ENCODE measurements at regions not wholly inside any gene's neighbourhood (a gene's known extent, or its start where the extent isn't known, plus 50 kb on each side); places are given as distances from the start of the nearest gene placed in this dataset.

DNA sequence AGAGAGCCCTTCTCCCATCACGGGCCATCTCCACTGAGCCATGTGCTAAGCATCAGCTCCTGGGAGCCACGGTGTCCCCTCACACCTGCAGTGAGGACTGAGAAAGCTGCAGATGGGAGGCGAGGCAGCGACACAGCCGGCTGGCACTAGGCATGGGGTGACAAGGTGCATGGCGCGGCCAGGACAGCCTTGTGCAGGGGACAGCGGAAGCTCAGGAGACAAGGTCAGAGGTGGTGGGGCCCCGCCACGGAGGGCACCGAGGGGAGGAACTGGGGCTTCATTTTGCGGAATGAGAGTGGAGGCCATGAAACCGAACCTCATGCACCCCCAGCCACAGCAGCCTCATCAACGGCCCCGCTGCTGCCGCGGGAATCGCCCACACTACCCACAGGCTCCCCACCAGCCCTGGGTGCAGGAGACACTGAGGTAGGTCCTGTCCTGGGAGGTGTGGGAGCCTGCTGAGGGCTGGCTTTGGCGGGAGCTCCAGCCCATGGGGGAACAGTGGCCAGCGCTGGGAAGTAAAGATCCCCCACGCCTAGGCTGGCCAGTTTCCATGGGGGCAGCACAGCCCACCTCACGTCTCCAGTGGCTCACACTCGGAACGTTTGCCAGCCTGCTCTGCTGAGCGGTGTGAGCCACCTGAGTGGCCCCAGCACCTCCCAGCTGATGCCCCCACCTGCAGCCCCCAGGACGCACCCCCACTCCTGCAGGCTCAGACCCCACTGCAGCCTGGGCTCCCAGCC lies 71.2 kb upstream of the INSIG1 start:
- H3K4me3 ChIP-seq (ENCODE audit: low read length in 3 of 3) = no peak overlapping the region
- H3K27me3 ChIP-seq (ENCODE audit: control insufficient read depth, insufficient read depth, low read length) = no peaks in the 10 kb centered on the region
- no peaks in the 10 kb centered on the region for H3K9me3 ChIP-seq (ENCODE audit: control insufficient read depth in 2 of 3, insufficient read depth in 1 of 3, low read length in 3 of 3)
- no peaks in the 10 kb centered on the region for H3K36me3 ChIP-seq (ENCODE audit: control insufficient read depth in 2 of 3, insufficient read depth in 3 of 3, low read length in 3 of 3)
- TF ChIP-seq CTCF (IDR thresholded peaks at IDR 0.05; ENCODE audit: borderline replicate concordance, extremely low read depth, insufficient read depth) = no peak
- no peak overlapping the region for H3K27ac ChIP-seq (ENCODE audit: low read depth in 2 of 2, low read length in 2 of 2)
- peaks cover 0 to 1% (median 0%) of the 10 kb centered on the region in 3 donors for H3K4me1 ChIP-seq (ENCODE audit: control insufficient read depth in 2 of 3, insufficient read depth in 2 of 3, low read depth in 1 of 3, low read length in 3 of 3)
- no peak overlapping the region for H3K9ac ChIP-seq (ENCODE audit: low read length in 3 of 3)
- intact Hi-C loops (cut with DNase I) = no loop called here
- no peak for FAIRE-seq
- DNase-seq = peak in 1 of 5 donors; percentile 55

- Histone ChIP-seq H3K27ac (ENCODE audit: low read depth in 2 of 2, low read length in 2 of 2) (no peak overlapping the region), H3K27me3 (ENCODE audit: control insufficient read depth, insufficient read depth, low read length) (no peaks in the 10 kb centered on the region), H3K4me3 (ENCODE audit: low read length in 3 of 3) (no peak overlapping the region), H3K4me1 (ENCODE audit: control insufficient read depth in 2 of 3, insufficient read depth in 2 of 3, low read depth in 1 of 3, low read length in 3 of 3) (no peaks in the 10 kb centered on the region), H3K9me3 (ENCODE audit: control insufficient read depth in 2 of 3, insufficient read depth in 1 of 3, low read length in 3 of 3) (no peaks in the 10 kb centered on the region), H3K9ac (ENCODE audit: low read length in 3 of 3) (no peak overlapping the region), H3K36me3 (ENCODE audit: control insufficient read depth in 2 of 3, insufficient read depth in 3 of 3, low read length in 3 of 3) (no peaks in the 10 kb centered on the region)
- DNase-seq (peak in 1 of 5 donors; percentile 24), FAIRE-seq (no peak)
- intact Hi-C loops (cut with DNase I) = no loop called here
- TF ChIP-seq CTCF (IDR thresholded peaks at IDR 0.05; ENCODE audit: borderline replicate concordance, extremely low read depth, insufficient read depth) = no peak
Observed at GRCh38 chr7:155227004-155227787, 70.5 kb upstream of the INSIG1 start.

GRCh38 chr7:155227788-155228458 lies 69.8 kb upstream of the INSIG1 start:
- no peak for TF ChIP-seq CTCF (IDR thresholded peaks at IDR 0.05; ENCODE audit: borderline replicate concordance, extremely low read depth, insufficient read depth)
- Histone ChIP-seq H3K27ac (ENCODE audit: low read depth in 2 of 2, low read length in 2 of 2) (no peak overlapping the region), H3K9me3 (ENCODE audit: control insufficient read depth in 2 of 3, insufficient read depth in 1 of 3, low read length in 3 of 3) (no peaks in the 10 kb centered on the region), H3K4me1 (ENCODE audit: control insufficient read depth in 2 of 3, insufficient read depth in 2 of 3, low read depth in 1 of 3, low read length in 3 of 3) (peaks cover 0 to under 1% (median 0%) of the 10 kb centered on the region in 3 donors), H3K36me3 (ENCODE audit: control insufficient read depth in 2 of 3, insufficient read depth in 3 of 3, low read length in 3 of 3) (no peaks in the 10 kb centered on the region), H3K4me3 (ENCODE audit: low read length in 3 of 3) (no peak overlapping the region), H3K9ac (ENCODE audit: low read length in 3 of 3) (no peak overlapping the region), H3K27me3 (ENCODE audit: control insufficient read depth, insufficient read depth, low read length) (no peaks in the 10 kb centered on the region)
- FAIRE-seq = no peak
- peak in 1 of 5 donors; percentile 49 for DNase-seq
- intact Hi-C loops (cut with DNase I) = no loop called here

Data from kidney (tissue), 13 donors.